ENCODE measurements at regions not wholly inside any gene's neighbourhood (a gene's known extent, or its start where the extent isn't known, plus 50 kb on each side); places are given as distances from the start of the nearest gene placed in this dataset.

- TF ChIP-seq CTCF (IDR thresholded peaks at IDR 0.05; ENCODE audit: insufficient read depth, low read length, poor library complexity, severe bottlenecking): no peak
- Histone ChIP-seq H3K36me3 (ENCODE audit: control insufficient read depth, insufficient read depth, low read length) (no peaks in the 10 kb centered on the region), H3K27me3 (replicated peaks; ENCODE audit: control insufficient read depth, insufficient read depth, low read length) (no peaks in the 10 kb centered on the region; the same call in 1 of the 2 replicates), H3K4me3 (replicated peaks; ENCODE audit: low read depth, low read length) (no peak overlapping the region)
- no peak for DNase-seq (ENCODE audit: extremely low read depth, insufficient read length)
These were observed 176.5 kb upstream of the NAV2 start for GRCh38 chr11:19536131-19536530.

GRCh38 chr11:19530505-19530904 is 182.1 kb upstream of the NAV2 start:
- H3K4me3 ChIP-seq (replicated peaks; ENCODE audit: low read depth, low read length): no peak overlapping the region
- no peak for TF ChIP-seq CTCF (IDR thresholded peaks at IDR 0.05; ENCODE audit: insufficient read depth, low read length, poor library complexity, severe bottlenecking)
- DNase-seq (ENCODE audit: extremely low read depth, insufficient read length): no peak
- H3K36me3 ChIP-seq (ENCODE audit: control insufficient read depth, insufficient read depth, low read length): no peaks in the 10 kb centered on the region
- H3K27me3 ChIP-seq (replicated peaks; ENCODE audit: control insufficient read depth, insufficient read depth, low read length): no peaks in the 10 kb centered on the region; the same call in 1 of the 2 replicates

- Histone ChIP-seq H3K36me3 (ENCODE audit: control insufficient read depth, insufficient read depth, low read length) (no peaks in the 10 kb centered on the region; the same call in 1 of the 2 replicates), H3K4me3 (replicated peaks; ENCODE audit: low read depth, low read length) (no peak overlapping the region), H3K27me3 (replicated peaks; ENCODE audit: control insufficient read depth, insufficient read depth, low read length) (no peaks in the 10 kb centered on the region)
- TF ChIP-seq CTCF (IDR thresholded peaks at IDR 0.05; ENCODE audit: insufficient read depth, low read length, poor library complexity, severe bottlenecking): no peak
- no peak for DNase-seq (ENCODE audit: extremely low read depth, insufficient read length)
These were observed 186.5 kb upstream of the NAV2 start for GRCh38 chr11:19526119-19526518.

GRCh38 chr11:19525714-19526113 is 186.9 kb upstream of the NAV2 start:
- DNase-seq (ENCODE audit: extremely low read depth, insufficient read length): no peak
- Histone ChIP-seq H3K27me3 (replicated peaks; ENCODE audit: control insufficient read depth, insufficient read depth, low read length) (no peaks in the 10 kb centered on the region), H3K36me3 (ENCODE audit: control insufficient read depth, insufficient read depth, low read length) (no peaks in the 10 kb centered on the region; the same call in 1 of the 2 replicates), H3K4me3 (replicated peaks; ENCODE audit: low read depth, low read length) (no peak overlapping the region)
- TF ChIP-seq CTCF (IDR thresholded peaks at IDR 0.05; ENCODE audit: insufficient read depth, low read length, poor library complexity, severe bottlenecking): no peak

GRCh38 chr11:19525276-19525675 is 187.4 kb upstream of the NAV2 start:
- Histone ChIP-seq H3K27me3 (replicated peaks; ENCODE audit: control insufficient read depth, insufficient read depth, low read length) (no peaks in the 10 kb centered on the region), H3K36me3 (ENCODE audit: control insufficient read depth, insufficient read depth, low read length) (no peaks in the 10 kb centered on the region; the same call in 1 of the 2 replicates), H3K4me3 (replicated peaks; ENCODE audit: low read depth, low read length) (no peak overlapping the region)
- no peak for TF ChIP-seq CTCF (IDR thresholded peaks at IDR 0.05; ENCODE audit: insufficient read depth, low read length, poor library complexity, severe bottlenecking)
- DNase-seq (ENCODE audit: extremely low read depth, insufficient read length): peak; percentile 26

GRCh38 chr11:19524171-19524671 is 188.4 kb upstream of the NAV2 start:
- no peaks in the 10 kb centered on the region for H3K27me3 ChIP-seq (replicated peaks; ENCODE audit: control insufficient read depth, insufficient read depth, low read length)
- no peaks in the 10 kb centered on the region; the same call in 1 of the 2 replicates for H3K36me3 ChIP-seq (ENCODE audit: control insufficient read depth, insufficient read depth, low read length)
- no peak for DNase-seq (ENCODE audit: extremely low read depth, insufficient read length)
- TF ChIP-seq CTCF (IDR thresholded peaks at IDR 0.05; ENCODE audit: insufficient read depth, low read length, poor library complexity, severe bottlenecking): no peak
- H3K4me3 ChIP-seq (replicated peaks; ENCODE audit: low read depth, low read length): no peak overlapping the region
